Gastrocnemius medialis (tissue), 4 donors: ENCODE measurements at regions not wholly inside any gene's neighbourhood (a gene's known extent, or its start where the extent isn't known, plus 50 kb on each side); places are given as distances from the start of the nearest gene placed in this dataset.

Experiments
- ATAC-seq, 2 donors: fragments of 150-250 bp; one replicate each; pipeline ENCODE4 v1.9.1; 2016
- DNase-seq, 2 donors: peaks; one replicate each; pipeline ENCODE4 v3.0.0-alpha.2; 2019
- H3K27ac ChIP-seq, 4 donors: fragments of 200-600 bp; sonication (generic); 1 replicate in 1 of 4; 2 replicates in 3 of 4; pipeline ENCODE4 v1.5.1; 2016 to 2018; ENCODE audit warnings: mild to moderate bottlenecking in 2 of 4, moderate library complexity in 1 of 4
- H3K27me3 ChIP-seq, 3 donors: fragments of 200-600 bp; sonication (generic) in 2 of 3; 1 replicate in 1 of 3; 2 replicates in 2 of 3; pipeline versions ENCODE4 v1.5.1 to v1.6.0; 2016 to 2019; ENCODE audit warnings: mild to moderate bottlenecking in 1 of 3, moderate library complexity in 1 of 3
- H3K36me3 ChIP-seq, 2 donors: fragments of 200-600 bp; sonication (generic) in 1 of 2; one replicate each; pipeline ENCODE4 v1.5.1; 2017 to 2018
- H3K4me1 ChIP-seq, 2 donors: fragments of 200-600 bp; sonication (generic) in 1 of 2; one replicate each; pipeline ENCODE4 v1.5.1; 2016 to 2017; ENCODE audit warnings: mild to moderate bottlenecking in 2 of 2
- H3K4me3 ChIP-seq, 4 donors: fragments of 200-600 bp; sonication (generic) in 3 of 4; 1 replicate in 1 of 4; 2 replicates in 3 of 4; pipeline ENCODE4 v1.5.1; 2016 to 2019; ENCODE audit warnings: mild to moderate bottlenecking in 2 of 4
- H3K9me3 ChIP-seq, 3 donors: fragments of 200-600 bp; sonication (generic) in 2 of 3; 1 replicate in 1 of 3; 2 replicates in 2 of 3; pipeline ENCODE4 v1.5.1; 2016 to 2019
- CTCF ChIP-seq, 5 experiments: fragments of 450-650 bp in 3 of 5; fragments of 200-600 bp in 2 of 5; sonication (generic) in 2 of 5; IDR thresholded peaks in 4 of 5; conservative IDR thresholded peaks in 1 of 5; 1 replicate in 4 of 5; 2 replicates in 1 of 5; pipeline ENCODE4 v1.5.1; 2016 to 2019; ENCODE audit warnings: antibody characterized with exemption in 5 of 5, mild to moderate bottlenecking in 3 of 5, moderate library complexity in 3 of 5
- POLR2A ChIP-seq, 2 donors: fragments of 450-650 bp; IDR thresholded peaks; one replicate each; pipeline ENCODE4 v1.6.1; 2017; ENCODE audit warnings: antibody characterized with exemption in 2 of 2, mild to moderate bottlenecking in 2 of 2, moderate library complexity in 2 of 2
- in situ Hi-C, 4 donors: fragments of 200-750 bp; cut with MboI; loops; one replicate each; pipeline versions ENCODE4 v1.15.0 to v1.8.0; 2017; ENCODE audit warnings: low sequenced_read_pairs in 4 of 4
- intact Hi-C: fragments of 100-400 bp; cut with DNase I; formaldehyde crosslinking; loops from one replicate; pipeline ENCODE4 v1.15.1; 2023; ENCODE audit warnings: low total_unique reads

GRCh38 chr11:70829134-70829885 lies 423.1 kb downstream of the SHANK2 start:
- Histone ChIP-seq H3K9me3 (no peaks in the 10 kb centered on the region), H3K4me3 (no peak overlapping the region), H3K27me3 (peaks cover 50 to 61% (median 58%) of the 10 kb centered on the region in 3 donors), H3K4me1 (peaks cover 0 to 3% of the 10 kb centered on the region in 2 donors), H3K36me3 (no peaks in the 10 kb centered on the region), H3K27ac (no peak overlapping the region)
- ATAC-seq = no peak
- DNase-seq = no peak
- TF ChIP-seq POLR2A (IDR thresholded peaks at IDR 0.05) (no peak), CTCF (IDR thresholded peaks at IDR 0.05 in 4 of 5, conservative IDR thresholded peaks at IDR 0.05 in 1 of 5) (no peak)
- in situ Hi-C loops (no loop called here), intact Hi-C loops (no loop called here)

- no peak overlapping the region for H3K27ac ChIP-seq
- H3K9me3 ChIP-seq = no peaks in the 10 kb centered on the region
- DNase-seq = no peak
- peaks cover 0 to 3% of the 10 kb centered on the region in 2 donors for H3K4me1 ChIP-seq
- H3K27me3 ChIP-seq = peaks cover 44 to 56% (median 53%) of the 10 kb centered on the region in 3 donors
- intact Hi-C loops = no loop called here
- H3K4me3 ChIP-seq = no peak overlapping the region
- in situ Hi-C loops = no loop called here
- no peaks in the 10 kb centered on the region for H3K36me3 ChIP-seq
- no peak for TF ChIP-seq CTCF (IDR thresholded peaks at IDR 0.05 in 4 of 5, conservative IDR thresholded peaks at IDR 0.05 in 1 of 5)
- TF ChIP-seq POLR2A (IDR thresholded peaks at IDR 0.05) = no peak
- ATAC-seq = no peak
Observed at GRCh38 chr11:70829886-70830272, 422.5 kb downstream of the SHANK2 start.

GRCh38 chr11:70833011-70833410 lies 419.4 kb downstream of the SHANK2 start:
- TF ChIP-seq POLR2A (IDR thresholded peaks at IDR 0.05) = no peak
- TF ChIP-seq CTCF (IDR thresholded peaks at IDR 0.05 in 4 of 5, conservative IDR thresholded peaks at IDR 0.05 in 1 of 5) = no peak
- no peak for DNase-seq
- Histone ChIP-seq H3K27me3 (peaks cover 24 to 26% (median 25%) of the 10 kb centered on the region in 3 donors), H3K36me3 (no peaks in the 10 kb centered on the region), H3K4me3 (no peak overlapping the region), H3K9me3 (no peaks in the 10 kb centered on the region), H3K4me1 (no peaks in the 10 kb centered on the region), H3K27ac (no peak overlapping the region)
- intact Hi-C loops (no loop called here), in situ Hi-C loops (no loop called here)
- no peak for ATAC-seq

- in situ Hi-C loops = no loop called here
- H3K4me1 ChIP-seq = no peaks in the 10 kb centered on the region
- DNase-seq (no peak), ATAC-seq (no peak)
- TF ChIP-seq CTCF (IDR thresholded peaks at IDR 0.05 in 4 of 5, conservative IDR thresholded peaks at IDR 0.05 in 1 of 5) (no peak), POLR2A (IDR thresholded peaks at IDR 0.05) (no peak)
- no peaks in the 10 kb centered on the region for H3K36me3 ChIP-seq
- no peak overlapping the region for H3K4me3 ChIP-seq
- H3K27me3 ChIP-seq = peaks cover 19 to 21% (median 20%) of the 10 kb centered on the region in 3 donors
- no peak overlapping the region for H3K27ac ChIP-seq
- H3K9me3 ChIP-seq = no peaks in the 10 kb centered on the region
- intact Hi-C loops = no loop called here
Observed at GRCh38 chr11:70833554-70833953, 418.8 kb downstream of the SHANK2 start.
